ENCODE measurements at regions not wholly inside any gene's neighbourhood (a gene's known extent, or its start where the extent isn't known, plus 50 kb on each side); places are given as distances from the start of the nearest gene placed in this dataset.
A peak's percentile ranks its signal among the peaks of the same experiment; 100 is the strongest.

- intact Hi-C loops (cut with DNase I, micrococcal nuclease), result no loop called here
- Histone ChIP-seq H3K9me3 (no peaks in the 10 kb centered on the region), H3K36me3 (ENCODE audit: low read depth) (no peaks in the 10 kb centered on the region), H3K4me1 (ENCODE audit: low read depth) (peaks cover 5% of the 10 kb centered on the region), H3K4me3 (no peak overlapping the region)
- ATAC-seq (peak; percentile 29), DNase-seq (no peak)
- TF ChIP-seq CTCF (IDR thresholded peaks at IDR 0.05), result no peak
These were observed 55.3 kb upstream of the GPR37L1 start for GRCh38 chr1:202067188-202067974.

- intact Hi-C loops (cut with DNase I, micrococcal nuclease), result no loop called here
These were observed 54.1 kb upstream of the GPR37L1 start for GRCh38 chr1:202068596-202068995.

GRCh38 chr1:202069662-202070061 lies 53.1 kb upstream of the GPR37L1 start:
- no peaks in the 10 kb centered on the region for H3K36me3 ChIP-seq (ENCODE audit: low read depth)
- DNase-seq (no peak), ATAC-seq (no peak)
- intact Hi-C loops (cut with DNase I, micrococcal nuclease), result no loop called here
- H3K4me1 ChIP-seq (ENCODE audit: low read depth), result peaks cover 12% of the 10 kb centered on the region
- TF ChIP-seq CTCF (IDR thresholded peaks at IDR 0.05), result no peak
- H3K9me3 ChIP-seq, result no peaks in the 10 kb centered on the region
- H3K4me3 ChIP-seq, result no peak overlapping the region

More at GRCh38 chr1:202068596-202068995, 54.1 kb upstream of the GPR37L1 start:
- no peak overlapping the region for H3K4me3 ChIP-seq
- DNase-seq, result no peak
- no peak for ATAC-seq
- H3K9me3 ChIP-seq, result no peaks in the 10 kb centered on the region
- H3K4me1 ChIP-seq (ENCODE audit: low read depth), result peaks cover 11% of the 10 kb centered on the region
- TF ChIP-seq CTCF (IDR thresholded peaks at IDR 0.05), result no peak
- no peaks in the 10 kb centered on the region for H3K36me3 ChIP-seq (ENCODE audit: low read depth)

- DNase-seq, result peak; percentile 86 to 90 (median 86)
- Histone ChIP-seq H3K4me3 (no peak overlapping the region), H3K9me3 (no peaks in the 10 kb centered on the region), H3K4me1 (ENCODE audit: low read depth) (peaks cover 33% of the 10 kb centered on the region), H3K36me3 (ENCODE audit: low read depth) (no peaks in the 10 kb centered on the region)
- TF ChIP-seq CTCF (IDR thresholded peaks at IDR 0.05), result no peak
- peak; percentile 75 for ATAC-seq
- intact Hi-C loops (cut with DNase I, micrococcal nuclease), result no loop called here
These were observed 50.4 kb upstream of the GPR37L1 start for GRCh38 chr1:202072211-202072765.
